GM18511 (cell line): ENCODE measurements at regions not wholly inside any gene's neighbourhood (a gene's known extent, or its start where the extent isn't known, plus 50 kb on each side); places are given as distances from the start of the nearest gene placed in this dataset.

Experiments
- ATAC-seq: cut with Tn5 transposase; IDR thresholded peaks from one replicate; pipeline ENCODE4 v1.9.1; 2021; ENCODE audit warnings: mild to moderate bottlenecking, moderate library complexity; ENCODE audit not compliant: unreplicated experiment

- no peak for ATAC-seq
These were observed 391.6 kb upstream of the FKBP1C start for GRCh38 chr6:62819640-62820039.

DNA sequence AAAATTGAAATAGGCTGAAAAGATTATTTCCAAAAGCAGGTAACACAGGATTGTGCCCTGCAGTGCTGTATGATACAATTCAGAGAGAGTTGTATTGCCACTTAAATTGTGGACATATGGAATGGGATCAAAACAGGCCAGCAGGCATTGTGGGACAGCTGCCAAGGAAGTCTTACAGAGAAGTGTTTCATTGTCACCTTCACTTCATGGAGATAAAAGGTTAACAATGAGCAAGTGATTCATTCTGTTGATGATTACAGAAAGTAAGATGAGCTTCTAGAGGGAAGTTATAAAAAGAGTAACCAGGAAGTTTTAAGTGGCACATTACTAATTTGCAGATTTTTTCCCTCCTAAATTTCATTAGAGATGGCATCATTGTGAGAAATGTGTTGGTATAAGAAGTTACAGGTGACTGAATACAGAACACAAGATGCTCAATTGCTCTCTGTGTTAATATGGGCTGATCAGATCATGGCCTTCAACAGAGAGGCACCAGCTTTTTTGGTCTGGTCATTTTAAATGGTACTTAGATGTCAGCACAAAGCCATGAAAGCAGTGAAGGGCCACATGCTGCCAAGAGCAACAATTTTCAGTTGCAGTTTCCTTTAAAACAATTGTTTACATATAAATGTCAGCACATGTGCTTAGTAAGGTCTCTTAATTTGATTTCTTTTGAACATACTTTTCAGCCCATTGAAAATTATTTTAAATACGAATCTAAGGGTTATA, 402.5 kb upstream of the FKBP1C start:
- ATAC-seq: peak; percentile 56

- ATAC-seq: peak; percentile 41
These were observed 405.8 kb upstream of the FKBP1C start for GRCh38 chr6:62805431-62805830.

GRCh38 chr6:62803094-62803493, 408.2 kb upstream of the FKBP1C start:
- ATAC-seq: no peak

DNA sequence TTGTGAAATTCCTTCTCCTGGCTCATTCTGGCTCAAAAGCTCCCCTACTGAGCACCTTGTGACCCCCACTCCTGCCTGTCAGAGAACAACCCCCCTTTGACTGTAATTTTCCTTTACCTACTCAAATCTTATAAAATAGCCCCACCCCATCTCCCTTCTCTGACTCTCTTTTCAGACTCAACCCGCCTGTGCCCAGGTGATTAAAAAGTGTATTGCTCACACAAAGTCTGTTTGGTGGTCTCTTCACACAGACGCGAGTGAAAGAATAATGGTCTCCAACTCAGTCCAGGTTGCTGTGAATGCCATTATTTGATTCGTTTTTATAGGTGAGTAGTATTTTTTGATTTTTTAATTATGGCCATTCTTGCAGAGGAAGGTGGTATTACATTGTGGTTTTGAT, 414.1 kb upstream of the FKBP1C start:
- no peak for ATAC-seq

DNA sequence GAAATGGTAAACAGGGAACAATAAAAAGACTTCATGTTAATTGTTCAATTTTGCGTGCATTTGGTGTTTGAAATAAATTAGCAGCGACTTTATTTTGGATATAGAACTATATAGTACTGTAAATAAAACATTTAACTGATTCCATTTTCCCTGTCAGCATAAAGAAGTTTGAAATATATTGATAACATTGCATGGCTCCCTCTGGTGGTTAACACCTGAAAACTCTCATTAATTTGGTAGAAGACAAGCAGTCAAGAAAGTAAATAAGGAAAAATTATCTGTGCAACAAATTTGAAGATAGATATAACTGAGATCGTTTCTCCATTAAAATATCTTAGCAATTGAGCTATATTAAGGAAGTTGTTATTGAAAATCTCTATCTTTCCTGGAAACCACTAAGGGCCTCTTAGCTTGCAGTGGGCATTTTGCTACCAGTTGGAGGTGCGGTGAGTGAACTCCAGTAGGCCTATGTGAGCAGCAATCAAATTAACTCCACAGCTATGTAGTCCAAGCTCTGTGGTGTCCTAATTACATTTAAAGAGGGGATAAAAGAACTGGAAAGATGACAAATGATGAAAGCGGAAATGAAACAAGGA, 435.7 kb upstream of the FKBP1C start:
- ATAC-seq: peak; percentile 76

DNA sequence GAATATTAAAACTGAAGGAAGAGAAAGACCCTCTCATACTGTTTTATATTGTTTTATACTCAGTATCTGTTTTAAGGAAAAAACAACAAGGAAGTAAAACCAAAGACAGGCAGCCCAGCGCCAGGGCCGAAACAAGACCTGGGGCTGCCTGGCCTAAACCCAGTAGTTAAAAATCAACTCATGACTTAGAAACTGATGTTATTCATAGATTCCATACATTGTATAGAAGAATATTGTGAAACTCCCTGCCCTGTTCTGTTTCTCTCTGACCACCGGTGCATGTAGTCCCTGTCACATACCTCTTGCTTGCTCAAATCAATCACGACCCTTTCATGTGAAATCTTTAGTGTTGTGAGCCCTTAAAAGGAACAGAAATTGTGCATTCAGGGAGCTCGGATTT, 445.1 kb upstream of the FKBP1C start:
- ATAC-seq: peak; percentile 53

GRCh38 chr6:62764841-62765240, 446.4 kb upstream of the FKBP1C start:
- ATAC-seq: no peak

GRCh38 chr6:62763125-62763912, 447.9 kb upstream of the FKBP1C start:
- ATAC-seq: no peak

DNA sequence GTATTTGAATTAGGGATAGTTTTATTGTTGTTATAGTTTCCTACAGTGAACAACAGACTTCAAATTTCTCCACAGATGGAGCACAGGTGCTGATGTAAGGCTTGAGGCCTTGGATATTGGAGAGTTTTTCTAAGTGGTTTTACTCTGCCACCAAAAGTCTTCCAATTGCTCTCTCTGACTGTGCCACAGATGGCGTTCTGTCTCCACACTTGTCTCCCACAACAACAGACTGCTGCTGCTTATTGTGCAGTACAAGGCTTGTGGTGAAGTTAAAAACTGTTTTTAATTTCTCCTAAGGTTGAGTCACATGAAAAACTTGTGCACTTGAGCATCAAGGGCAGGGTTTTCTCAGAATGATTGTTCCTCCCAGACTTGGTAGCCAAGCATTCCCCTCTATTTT, 460.9 kb upstream of the KHDRBS2 start:
- ATAC-seq: no peak

GRCh38 chr6:62746161-62746560, 460.1 kb upstream of the KHDRBS2 start:
- ATAC-seq: no peak

- ATAC-seq: no peak
These were observed 454.6 kb upstream of the KHDRBS2 start for GRCh38 chr6:62740596-62740995.

DNA sequence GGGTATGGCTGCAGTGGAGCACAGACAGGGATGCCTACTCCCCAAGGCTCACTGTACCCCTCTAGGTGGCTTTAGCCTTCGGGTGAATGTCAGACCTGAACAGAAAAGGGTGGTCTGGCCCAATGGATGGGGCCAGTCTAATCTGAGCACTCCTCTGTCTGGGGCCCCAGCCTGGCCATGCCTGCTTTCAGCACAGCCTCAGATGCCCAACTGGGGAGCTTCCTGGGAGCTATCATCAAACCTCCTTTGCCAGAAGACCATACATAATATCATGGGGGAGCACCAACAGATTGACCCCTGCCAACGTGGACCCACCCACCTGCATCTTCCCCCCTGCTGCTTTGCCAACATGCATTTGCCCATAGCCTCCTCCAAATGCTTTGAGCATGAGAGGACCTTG, 454.1 kb upstream of the KHDRBS2 start:
- ATAC-seq: no peak

- no peak for ATAC-seq
These were observed 451.8 kb upstream of the KHDRBS2 start for GRCh38 chr6:62737792-62738191.

- ATAC-seq: no peak
These were observed 435.4 kb upstream of the KHDRBS2 start for GRCh38 chr6:62721408-62721807.

- ATAC-seq: no peak
These were observed 430.7 kb upstream of the KHDRBS2 start for GRCh38 chr6:62716719-62717118.

DNA sequence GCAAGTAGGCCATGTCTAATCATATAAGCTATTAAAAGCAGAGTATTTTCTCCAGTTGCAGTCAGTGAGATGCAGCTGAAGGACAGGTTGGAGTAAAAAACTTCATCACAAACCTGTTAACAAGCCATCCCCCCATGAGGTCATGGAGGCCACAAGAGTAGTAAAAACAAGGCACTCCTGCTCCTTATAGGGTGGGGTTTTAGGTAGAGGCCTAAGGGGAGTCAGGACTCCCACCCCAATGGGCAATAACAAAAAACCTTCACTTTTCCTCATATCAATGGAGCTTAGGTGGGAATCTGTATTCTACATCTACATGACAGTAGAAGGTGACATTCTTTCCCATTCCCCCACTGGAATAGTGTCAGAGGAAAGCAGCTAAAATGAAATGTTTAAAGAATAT, 428.1 kb upstream of the KHDRBS2 start:
- no peak for ATAC-seq

DNA sequence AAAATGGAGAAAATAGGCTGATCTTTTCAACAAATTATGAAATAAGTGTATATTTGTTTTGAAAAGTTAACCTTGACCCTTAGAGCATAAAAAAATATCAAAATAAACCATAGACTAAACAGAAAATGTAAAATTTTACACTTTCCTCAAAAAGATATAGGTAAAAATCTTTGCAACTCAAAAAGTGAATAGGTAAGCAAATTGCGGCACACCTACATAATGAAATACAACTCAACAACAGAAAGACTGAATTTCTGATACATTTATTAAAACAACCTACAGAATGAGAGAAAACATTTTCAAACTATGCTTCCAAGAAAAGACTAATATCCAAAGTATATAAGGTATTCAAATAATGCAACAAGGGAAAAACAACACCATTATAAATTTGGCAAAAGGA, 425.7 kb upstream of the KHDRBS2 start:
- ATAC-seq: no peak

DNA sequence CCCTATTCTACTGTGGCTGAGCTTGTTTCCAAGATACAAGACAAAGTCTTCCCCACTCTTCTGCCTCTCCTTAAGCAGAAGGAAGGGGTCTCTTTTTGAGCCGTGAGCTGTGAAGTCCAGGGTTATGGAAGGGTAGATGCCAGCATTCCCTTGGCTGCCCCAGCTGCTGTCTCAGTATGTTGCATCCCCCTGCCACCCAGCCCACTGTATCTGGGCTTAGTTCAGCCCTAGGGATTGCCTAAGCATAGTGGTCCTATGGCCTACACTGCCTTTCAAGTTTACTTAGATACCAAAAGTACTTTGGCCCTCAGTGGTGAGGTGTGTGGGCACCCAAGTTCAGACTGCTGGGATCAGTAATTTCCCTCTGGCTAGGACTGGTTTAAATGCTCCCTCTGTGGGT, 421.9 kb upstream of the KHDRBS2 start:
- ATAC-seq: no peak

GRCh38 chr6:62707156-62707555, 421.1 kb upstream of the KHDRBS2 start:
- ATAC-seq: peak; percentile 72

- no peak for ATAC-seq
These were observed 397.0 kb upstream of the KHDRBS2 start for GRCh38 chr6:62683063-62683462.

DNA sequence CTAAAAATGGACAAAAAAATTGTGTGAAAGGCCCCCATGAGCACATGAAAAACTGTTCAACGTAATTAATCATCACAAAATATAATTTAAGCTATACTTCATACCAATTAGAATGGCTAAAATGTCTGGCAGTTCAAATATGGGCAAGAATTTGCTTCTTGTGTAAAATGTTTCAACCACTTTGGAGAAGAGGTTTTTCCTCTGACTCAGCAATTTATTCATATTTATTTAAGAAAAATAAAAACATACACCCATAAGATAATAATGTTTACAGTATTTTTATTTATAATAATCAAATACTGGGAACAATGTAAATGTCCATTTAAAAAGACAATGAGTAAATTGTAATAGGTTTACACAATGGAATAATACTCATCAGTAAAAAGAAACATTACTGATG, 395.1 kb upstream of the KHDRBS2 start:
- no peak for ATAC-seq
